PFSK-1 (cell line): ENCODE measurements at regions not wholly inside any gene's neighbourhood (a gene's known extent, or its start where the extent isn't known, plus 50 kb on each side); places are given as distances from the start of the nearest gene placed in this dataset.

Experiments
- FOXP2 ChIP-seq: optimal IDR thresholded peaks from 2 replicates; pipeline ENCODE3; 2011; ENCODE audit warnings: borderline replicate concordance, control low read depth, inconsistent platforms; ENCODE audit not compliant: insufficient read depth; ENCODE audit errors: extremely low read length, extremely low read depth
- POLR2AphosphoS5 ChIP-seq: IDR thresholded peaks from 2 replicates; pipeline ENCODE4 v1.6.1; 2012; ENCODE audit warnings: low read depth, mild to moderate bottlenecking, control low read depth, low read length, moderate library complexity
- SIN3A ChIP-seq: IDR thresholded peaks from 2 replicates; pipeline ENCODE4 v1.6.1; 2012; ENCODE audit warnings: mild to moderate bottlenecking, low read length, moderate library complexity, borderline replicate concordance; ENCODE audit not compliant: insufficient read depth
- TAF1 ChIP-seq: IDR thresholded peaks from 2 replicates; pipeline ENCODE4 v1.6.1; 2012; ENCODE audit warnings: low read length, control low read depth, borderline replicate concordance; ENCODE audit not compliant: insufficient read depth
- TF ChIP-seq, protein P1 (sequence below), 2 experiments: IDR thresholded peaks; 2 replicates each; pipeline versions ENCODE4 v1.6.1 to v1.8.0; 2011 to 2012; ENCODE audit warnings: low read depth in 2 of 2, low read length in 2 of 2, control low read depth in 1 of 2, inconsistent platforms in 1 of 2, mild to moderate bottlenecking in 1 of 2, moderate library complexity in 1 of 2; ENCODE audit not compliant: insufficient read depth in 1 of 2

GRCh38 chr4:66842026-66842723, 703.1 kb downstream of the CENPC start:
- TF ChIP-seq, protein P1, sequence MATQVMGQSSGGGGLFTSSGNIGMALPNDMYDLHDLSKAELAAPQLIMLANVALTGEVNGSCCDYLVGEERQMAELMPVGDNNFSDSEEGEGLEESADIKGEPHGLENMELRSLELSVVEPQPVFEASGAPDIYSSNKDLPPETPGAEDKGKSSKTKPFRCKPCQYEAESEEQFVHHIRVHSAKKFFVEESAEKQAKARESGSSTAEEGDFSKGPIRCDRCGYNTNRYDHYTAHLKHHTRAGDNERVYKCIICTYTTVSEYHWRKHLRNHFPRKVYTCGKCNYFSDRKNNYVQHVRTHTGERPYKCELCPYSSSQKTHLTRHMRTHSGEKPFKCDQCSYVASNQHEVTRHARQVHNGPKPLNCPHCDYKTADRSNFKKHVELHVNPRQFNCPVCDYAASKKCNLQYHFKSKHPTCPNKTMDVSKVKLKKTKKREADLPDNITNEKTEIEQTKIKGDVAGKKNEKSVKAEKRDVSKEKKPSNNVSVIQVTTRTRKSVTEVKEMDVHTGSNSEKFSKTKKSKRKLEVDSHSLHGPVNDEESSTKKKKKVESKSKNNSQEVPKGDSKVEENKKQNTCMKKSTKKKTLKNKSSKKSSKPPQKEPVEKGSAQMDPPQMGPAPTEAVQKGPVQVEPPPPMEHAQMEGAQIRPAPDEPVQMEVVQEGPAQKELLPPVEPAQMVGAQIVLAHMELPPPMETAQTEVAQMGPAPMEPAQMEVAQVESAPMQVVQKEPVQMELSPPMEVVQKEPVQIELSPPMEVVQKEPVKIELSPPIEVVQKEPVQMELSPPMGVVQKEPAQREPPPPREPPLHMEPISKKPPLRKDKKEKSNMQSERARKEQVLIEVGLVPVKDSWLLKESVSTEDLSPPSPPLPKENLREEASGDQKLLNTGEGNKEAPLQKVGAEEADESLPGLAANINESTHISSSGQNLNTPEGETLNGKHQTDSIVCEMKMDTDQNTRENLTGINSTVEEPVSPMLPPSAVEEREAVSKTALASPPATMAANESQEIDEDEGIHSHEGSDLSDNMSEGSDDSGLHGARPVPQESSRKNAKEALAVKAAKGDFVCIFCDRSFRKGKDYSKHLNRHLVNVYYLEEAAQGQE (IDR thresholded peaks at IDR 0.05; ENCODE audit: insufficient read depth in 1 of 2, low read depth in 2 of 2, low read length in 2 of 2) = no peak
- TF ChIP-seq POLR2AphosphoS5 (no peak), SIN3A (no peak), TAF1 (no peak), FOXP2 (no peak)

DNA sequence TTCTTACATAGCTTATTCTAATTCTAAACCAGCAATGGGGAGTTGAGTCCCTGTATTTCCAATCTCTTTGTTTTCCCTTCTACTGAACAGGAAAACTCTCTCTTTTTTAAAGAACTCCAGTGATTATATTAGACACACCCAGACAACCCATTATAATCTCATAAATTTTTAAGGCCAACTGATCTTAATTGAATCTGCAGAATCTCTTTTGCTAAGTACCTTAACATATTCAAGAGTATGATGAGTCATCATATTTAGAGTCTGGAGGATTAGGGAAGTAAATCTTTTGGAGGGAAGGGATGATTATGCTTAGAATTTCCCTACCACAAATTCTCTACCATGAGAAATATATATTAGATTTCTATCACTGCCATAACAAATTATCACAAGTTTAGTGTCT, 705.1 kb downstream of the CENPC start:
- TF ChIP-seq, protein P1 (IDR thresholded peaks at IDR 0.05; ENCODE audit: insufficient read depth in 1 of 2, low read depth in 2 of 2, low read length in 2 of 2) = no peak
- TF ChIP-seq FOXP2 (no peak), SIN3A (no peak), TAF1 (no peak), POLR2AphosphoS5 (no peak)

DNA sequence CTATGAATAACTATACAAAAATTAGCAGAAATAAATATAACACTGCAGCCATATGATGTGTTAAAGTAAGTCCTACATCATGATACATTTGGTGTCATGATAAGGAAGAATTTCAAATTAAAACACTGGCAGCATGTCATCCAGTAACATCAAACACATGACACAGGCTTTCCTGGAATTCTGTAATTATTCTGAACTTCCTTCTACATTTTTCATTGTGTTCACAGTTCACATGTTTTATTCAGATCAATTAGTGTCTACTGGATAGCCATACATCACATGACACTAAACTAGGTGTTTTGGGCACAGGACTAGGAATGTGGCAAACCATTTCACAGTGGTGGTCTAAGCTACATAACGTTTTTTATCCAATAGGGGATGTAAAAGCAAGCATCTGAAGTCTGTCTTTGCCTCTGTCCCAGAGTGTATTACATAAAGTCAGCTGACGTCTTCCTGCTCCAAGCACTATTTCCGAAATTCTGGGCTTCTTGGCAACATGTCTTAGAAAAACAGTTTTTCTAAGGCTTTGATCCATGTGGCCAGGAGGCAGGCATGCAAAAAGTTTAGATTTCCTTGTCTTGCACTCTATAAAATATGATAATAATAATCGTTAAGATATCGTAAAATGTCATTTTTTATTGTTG, 707.9 kb downstream of the CENPC start:
- TF ChIP-seq, protein P1 (IDR thresholded peaks at IDR 0.05; ENCODE audit: insufficient read depth in 1 of 2, low read depth in 2 of 2, low read length in 2 of 2) = no peak
- no peak for TF ChIP-seq TAF1
- no peak for TF ChIP-seq POLR2AphosphoS5
- no peak for TF ChIP-seq SIN3A
- TF ChIP-seq FOXP2 = no peak

GRCh38 chr4:66829310-66829709, 716.0 kb downstream of the CENPC start:
- no peak for TF ChIP-seq SIN3A

DNA sequence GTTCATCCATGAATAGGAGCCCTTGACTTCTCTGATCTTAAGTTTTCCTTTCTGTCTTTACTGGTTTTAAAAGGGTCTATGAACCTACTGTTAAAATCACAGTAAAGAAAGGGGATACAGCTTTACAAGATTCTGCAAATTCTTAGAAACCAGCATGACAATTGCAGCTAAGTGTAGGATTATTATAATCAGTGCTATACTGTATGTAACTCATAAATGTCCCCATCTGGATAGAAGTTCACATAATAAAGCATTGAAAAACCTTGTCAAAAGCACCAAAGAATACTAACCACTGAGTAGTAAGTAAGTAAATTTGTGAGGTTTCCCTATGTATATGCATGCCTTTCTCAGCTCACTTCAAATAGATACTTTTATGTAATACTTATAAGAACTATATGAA, 724.6 kb downstream of the CENPC start:
- TF ChIP-seq SIN3A (no peak), TAF1 (no peak), FOXP2 (no peak), POLR2AphosphoS5 (no peak)
- TF ChIP-seq, protein P1 (IDR thresholded peaks at IDR 0.05; ENCODE audit: insufficient read depth in 1 of 2, low read depth in 2 of 2, low read length in 2 of 2) = no peak
